Right lung (tissue), 2 donors: ENCODE measurements at regions not wholly inside any gene's neighbourhood (a gene's known extent, or its start where the extent isn't known, plus 50 kb on each side); places are given as distances from the start of the nearest gene placed in this dataset.

Source experiments
- DNase-seq, 2 donors: peaks; one replicate each; pipeline ENCODE4 v3.0.0-alpha.2; 2013

- DNase-seq, result no peak
These were observed 277.9 kb upstream of the CDH9 start for GRCh38 chr5:27316271-27316650.

- no peak for DNase-seq
These were observed 277.2 kb upstream of the CDH9 start for GRCh38 chr5:27315363-27316270.

- no peak for DNase-seq
These were observed 275.2 kb upstream of the CDH9 start for GRCh38 chr5:27313549-27313948.

GRCh38 chr5:27312291-27312893 is 274.0 kb upstream of the CDH9 start:
- DNase-seq, result no peak

- no peak for DNase-seq
These were observed 273.2 kb upstream of the CDH9 start for GRCh38 chr5:27311544-27311943.

- DNase-seq, result no peak
These were observed 269.8 kb upstream of the CDH9 start for GRCh38 chr5:27308153-27308552.

GRCh38 chr5:27290172-27290571 is 251.8 kb upstream of the CDH9 start:
- no peak for DNase-seq

- DNase-seq, result no peak
These were observed 237.7 kb upstream of the CDH9 start for GRCh38 chr5:27276119-27276518.

- no peak for DNase-seq
These were observed 237.0 kb upstream of the CDH9 start for GRCh38 chr5:27275345-27275744.

- DNase-seq, result no peak
These were observed 231.4 kb upstream of the CDH9 start for GRCh38 chr5:27269766-27270165.

GRCh38 chr5:27267209-27267824 is 228.9 kb upstream of the CDH9 start:
- no peak for DNase-seq

GRCh38 chr5:27266184-27266583 is 227.8 kb upstream of the CDH9 start:
- DNase-seq, result no peak

GRCh38 chr5:27257696-27258095 is 219.3 kb upstream of the CDH9 start:
- no peak for DNase-seq

- no peak for DNase-seq
These were observed 214.5 kb upstream of the CDH9 start for GRCh38 chr5:27252911-27253310.

GRCh38 chr5:27242258-27242626 is 203.9 kb upstream of the CDH9 start:
- DNase-seq, result no peak

- DNase-seq, result no peak
These were observed 203.3 kb upstream of the CDH9 start for GRCh38 chr5:27241564-27242257.

GRCh38 chr5:27240791-27241190 is 202.4 kb upstream of the CDH9 start:
- DNase-seq, result no peak

GRCh38 chr5:27234916-27235315 is 196.5 kb upstream of the CDH9 start:
- DNase-seq, result no peak

- no peak for DNase-seq
These were observed 183.0 kb upstream of the CDH9 start for GRCh38 chr5:27221410-27221809.

GRCh38 chr5:27220752-27221151 is 182.4 kb upstream of the CDH9 start:
- no peak for DNase-seq

- DNase-seq, result no peak
These were observed 179.6 kb upstream of the CDH9 start for GRCh38 chr5:27217977-27218376.

GRCh38 chr5:27217155-27217956 is 179.0 kb upstream of the CDH9 start:
- no peak for DNase-seq
